Panc1 (cell line): ENCODE measurements at regions not wholly inside any gene's neighbourhood (a gene's known extent, or its start where the extent isn't known, plus 50 kb on each side); places are given as distances from the start of the nearest gene placed in this dataset.

Experiments
- ATAC-seq: fragments of 200-7000 bp; cut with Tn5 transposase; 2 replicates; pipeline ENCODE4 v1.9.1; 2020; ENCODE audit warnings: mild to moderate bottlenecking, moderate library complexity
- BruUV-seq: library from RNA; stranded (reverse); fragments of 400-500 nt; replicated peaks from 2 replicates; lab custom pipeline; 2021; lab: Mats Ljungman, UMichigan
- CTCF ChIA-PET: fragments of 300-600 bp; sonication (Branson Sonifier 250); formaldehyde crosslinking; loops from one replicate; lab custom pipeline; 2022; ENCODE audit warnings: antibody characterized with exemption; lab: Charles Lee
- POLR2A ChIA-PET: fragments of 300-600 bp; sonication (Branson Sonifier 250); formaldehyde crosslinking; loops from one replicate; lab custom pipeline; 2022; ENCODE audit warnings: antibody characterized with exemption; lab: Charles Lee
- DNase-seq: peaks from one replicate; pipeline ENCODE4 v3.0.0-alpha.2; 2010; ENCODE audit warnings: low read depth, low spot score
- H3K27ac ChIP-seq: 2 replicates; pipeline ENCODE4 v1.5.1; 2011; ENCODE audit warnings: mild to moderate bottlenecking, low read length, inconsistent platforms
- H3K27me3 ChIP-seq: fragments of 200-500 bp; sonication (Bioruptor generic); 2 replicates; pipeline ENCODE4 v1.6.0; 2014; ENCODE audit warnings: low read length, inconsistent platforms; ENCODE audit not compliant: control insufficient read depth, insufficient read depth
- H3K36me3 ChIP-seq: fragments of 200-500 bp; sonication (Bioruptor generic); 2 replicates; pipeline ENCODE4 v1.5.1; 2014; ENCODE audit warnings: inconsistent platforms, mild to moderate bottlenecking, low read length, moderate library complexity; ENCODE audit not compliant: control insufficient read depth, insufficient read depth
- H3K4me1 ChIP-seq: 2 replicates; pipeline ENCODE4 v1.5.1; 2011; ENCODE audit warnings: inconsistent platforms, mild to moderate bottlenecking, low read length, moderate library complexity; ENCODE audit not compliant: control insufficient read depth, insufficient read depth
- H3K4me3 ChIP-seq, 2 experiments: 2 replicates each; pipeline ENCODE4 v1.5.1; 2011 to 2012; ENCODE audit warnings: low read depth in 2 of 2, low read length in 2 of 2, mild to moderate bottlenecking in 2 of 2, inconsistent platforms in 1 of 2, moderate library complexity in 1 of 2
- H3K9me3 ChIP-seq: fragments of 200-500 bp; sonication (Bioruptor generic); 2 replicates; pipeline ENCODE4 v1.5.1; 2014; ENCODE audit warnings: low read depth, mild to moderate bottlenecking, inconsistent platforms, low read length, moderate library complexity; ENCODE audit not compliant: control insufficient read depth, insufficient read depth
- CTCF ChIP-seq: fragments of 450-650 bp; IDR thresholded peaks from 2 replicates; pipeline ENCODE4 v1.5.1; 2017; ENCODE audit warnings: mild to moderate bottlenecking
- POLR2AphosphoS5 ChIP-seq: IDR thresholded peaks from 2 replicates; pipeline ENCODE4 v1.6.1; 2012; ENCODE audit warnings: mild to moderate bottlenecking, low read depth, low read length, moderate library complexity
- REST ChIP-seq, 2 experiments: IDR thresholded peaks; 2 replicates each; pipeline ENCODE4 v1.6.1; 2011 to 2012; ENCODE audit warnings: low read depth in 2 of 2, control low read depth in 1 of 2, low read length in 1 of 2, mild to moderate bottlenecking in 1 of 2, moderate library complexity in 1 of 2; ENCODE audit not compliant: insufficient read depth in 1 of 2
- SIN3A ChIP-seq: IDR thresholded peaks from 2 replicates; pipeline ENCODE4 v1.6.1; 2012; ENCODE audit warnings: low read depth, mild to moderate bottlenecking, low read length, moderate library complexity, borderline replicate concordance; ENCODE audit not compliant: insufficient read depth
- TCF7L2 ChIP-seq: IDR thresholded peaks from 2 replicates; pipeline ENCODE4 v1.6.1; 2011; ENCODE audit warnings: mild to moderate bottlenecking, low read depth, low read length, inconsistent platforms
- in situ Hi-C: cut with HindIII; loops from 2 replicates; pipeline ENCODE4 v1.10.0; 2016; ENCODE audit warnings: low sequenced_read_pairs, low pct_unique_long_range_greater_than_20kb
- intact Hi-C: fragments of 100-400 bp; cut with micrococcal nuclease; formaldehyde crosslinking; loops from one replicate; pipeline ENCODE4 v1.10.0; 2022; ENCODE audit not compliant: unreplicated experiment

- ATAC-seq, result no peak
- H3K27ac ChIP-seq, result no peak overlapping the region
- H3K27me3 ChIP-seq, result no peaks in the 10 kb centered on the region
- intact Hi-C loops (no loop called here), in situ Hi-C loops (no loop called here)
- no peaks in the 10 kb centered on the region for H3K36me3 ChIP-seq
- TF ChIP-seq TCF7L2 (no peak), REST (IDR thresholded peaks at IDR 0.05; ENCODE audit: insufficient read depth in 1 of 2, low read depth in 2 of 2, low read length in 1 of 2) (no peak), CTCF (no peak), SIN3A (no peak), POLR2AphosphoS5 (no peak)
- no TSS peak for BruUV-seq
- no peaks in the 10 kb centered on the region for H3K4me1 ChIP-seq
- H3K9me3 ChIP-seq, result no peaks in the 10 kb centered on the region
- POLR2A ChIA-PET, result no interaction called here
- H3K4me3 ChIP-seq, result no peak overlapping the region
- CTCF ChIA-PET, result no interaction called here
- DNase-seq, result no peak
These were observed 970.7 kb downstream of the KCNMA1 start for GRCh38 chr10:76666891-76667290.

GRCh38 chr10:76665029-76665428, 972.6 kb downstream of the KCNMA1 start:
- BruUV-seq, result no TSS peak
- in situ Hi-C loops (no loop called here), intact Hi-C loops (no loop called here)

More at GRCh38 chr10:76665029-76665428, 972.6 kb downstream of the KCNMA1 start:
- CTCF ChIA-PET, result no interaction called here
- Histone ChIP-seq H3K4me3 (no peak overlapping the region), H3K4me1 (no peaks in the 10 kb centered on the region), H3K9me3 (no peaks in the 10 kb centered on the region), H3K27ac (no peak overlapping the region), H3K27me3 (no peaks in the 10 kb centered on the region; the same call in 1 of the 2 replicates), H3K36me3 (no peaks in the 10 kb centered on the region)
- DNase-seq (no peak), ATAC-seq (no peak)
- POLR2A ChIA-PET, result interaction anchor here (0.6 kb wide), 1 partner anchor 82 kb away, joined by 5 read pairs; no protein-coding TSS in a partner anchor
- TF ChIP-seq SIN3A, result no peak
- TF ChIP-seq REST (IDR thresholded peaks at IDR 0.05; ENCODE audit: insufficient read depth in 1 of 2, low read depth in 2 of 2, low read length in 1 of 2), result no peak
- no peak for TF ChIP-seq TCF7L2
- TF ChIP-seq CTCF, result no peak
- no peak for TF ChIP-seq POLR2AphosphoS5
